ENCODE measurements at regions not wholly inside any gene's neighbourhood (a gene's known extent, or its start where the extent isn't known, plus 50 kb on each side); places are given as distances from the start of the nearest gene placed in this dataset.

- TF ChIP-seq REST (IDR thresholded peaks at IDR 0.05; ENCODE audit: insufficient read depth in 1 of 2, low read depth in 2 of 2, low read length in 2 of 2) (no peak), POLR2AphosphoS5 (IDR thresholded peaks at IDR 0.05; ENCODE audit: low read depth, low read length) (no peak), FOXP2 (optimal IDR thresholded peaks at IDR 0.05; ENCODE audit: borderline replicate concordance, extremely low read depth, extremely low read length, insufficient read depth) (no peak), SIN3A (IDR thresholded peaks at IDR 0.05; ENCODE audit: borderline replicate concordance, insufficient read depth, low read length) (no peak), TAF1 (IDR thresholded peaks at IDR 0.05; ENCODE audit: borderline replicate concordance, insufficient read depth, low read length) (no peak)
These were observed 259.2 kb downstream of the NDUFA10 start for GRCh38 chr2:239765911-239766310.

GRCh38 chr2:239765076-239765845 is 259.9 kb downstream of the NDUFA10 start:
- TF ChIP-seq SIN3A (IDR thresholded peaks at IDR 0.05; ENCODE audit: borderline replicate concordance, insufficient read depth, low read length) (no peak), TAF1 (IDR thresholded peaks at IDR 0.05; ENCODE audit: borderline replicate concordance, insufficient read depth, low read length) (no peak), FOXP2 (optimal IDR thresholded peaks at IDR 0.05; ENCODE audit: borderline replicate concordance, extremely low read depth, extremely low read length, insufficient read depth) (no peak)

- TF ChIP-seq TAF1 (IDR thresholded peaks at IDR 0.05; ENCODE audit: borderline replicate concordance, insufficient read depth, low read length) (no peak), REST (IDR thresholded peaks at IDR 0.05; ENCODE audit: insufficient read depth in 1 of 2, low read depth in 2 of 2, low read length in 2 of 2) (no peak), SIN3A (IDR thresholded peaks at IDR 0.05; ENCODE audit: borderline replicate concordance, insufficient read depth, low read length) (no peak)
These were observed 261.6 kb downstream of the NDUFA10 start for GRCh38 chr2:239763433-239764097.

- no peak for TF ChIP-seq FOXP2 (optimal IDR thresholded peaks at IDR 0.05; ENCODE audit: borderline replicate concordance, extremely low read depth, extremely low read length, insufficient read depth)
These were observed 262.4 kb downstream of the NDUFA10 start for GRCh38 chr2:239762655-239763269.

GRCh38 chr2:239762106-239762505 is 263.0 kb downstream of the NDUFA10 start:
- no peak for TF ChIP-seq REST (IDR thresholded peaks at IDR 0.05; ENCODE audit: insufficient read depth in 1 of 2, low read depth in 2 of 2, low read length in 2 of 2)
- TF ChIP-seq TAF1 (IDR thresholded peaks at IDR 0.05; ENCODE audit: borderline replicate concordance, insufficient read depth, low read length): no peak
- no peak for TF ChIP-seq POLR2AphosphoS5 (IDR thresholded peaks at IDR 0.05; ENCODE audit: low read depth, low read length)
- TF ChIP-seq FOXP2 (optimal IDR thresholded peaks at IDR 0.05; ENCODE audit: borderline replicate concordance, extremely low read depth, extremely low read length, insufficient read depth): no peak
- no peak for TF ChIP-seq SIN3A (IDR thresholded peaks at IDR 0.05; ENCODE audit: borderline replicate concordance, insufficient read depth, low read length)

GRCh38 chr2:239760596-239760995 is 264.5 kb downstream of the NDUFA10 start:
- TF ChIP-seq FOXP2 (optimal IDR thresholded peaks at IDR 0.05; ENCODE audit: borderline replicate concordance, extremely low read depth, extremely low read length, insufficient read depth) (no peak), TAF1 (IDR thresholded peaks at IDR 0.05; ENCODE audit: borderline replicate concordance, insufficient read depth, low read length) (no peak), REST (IDR thresholded peaks at IDR 0.05; ENCODE audit: insufficient read depth in 1 of 2, low read depth in 2 of 2, low read length in 2 of 2) (no peak), POLR2AphosphoS5 (IDR thresholded peaks at IDR 0.05; ENCODE audit: low read depth, low read length) (no peak), SIN3A (IDR thresholded peaks at IDR 0.05; ENCODE audit: borderline replicate concordance, insufficient read depth, low read length) (no peak)
